ENCODE measurements at regions not wholly inside any gene's neighbourhood (a gene's known extent, or its start where the extent isn't known, plus 50 kb on each side); places are given as distances from the start of the nearest gene placed in this dataset.

- no peak for TF ChIP-seq POLR2AphosphoS5 (IDR thresholded peaks at IDR 0.05; ENCODE audit: low read depth, low read length)
- TF ChIP-seq POLR2A (IDR thresholded peaks at IDR 0.05; ENCODE audit: low read depth, low read length) = no peak
Observed at GRCh38 chr1:208631092-208631491, 386.9 kb upstream of the PLXNA2 start.

Data from GM12892 (cell line).